ENCODE measurements at regions not wholly inside any gene's neighbourhood (a gene's known extent, or its start where the extent isn't known, plus 50 kb on each side); places are given as distances from the start of the nearest gene placed in this dataset.

DNA sequence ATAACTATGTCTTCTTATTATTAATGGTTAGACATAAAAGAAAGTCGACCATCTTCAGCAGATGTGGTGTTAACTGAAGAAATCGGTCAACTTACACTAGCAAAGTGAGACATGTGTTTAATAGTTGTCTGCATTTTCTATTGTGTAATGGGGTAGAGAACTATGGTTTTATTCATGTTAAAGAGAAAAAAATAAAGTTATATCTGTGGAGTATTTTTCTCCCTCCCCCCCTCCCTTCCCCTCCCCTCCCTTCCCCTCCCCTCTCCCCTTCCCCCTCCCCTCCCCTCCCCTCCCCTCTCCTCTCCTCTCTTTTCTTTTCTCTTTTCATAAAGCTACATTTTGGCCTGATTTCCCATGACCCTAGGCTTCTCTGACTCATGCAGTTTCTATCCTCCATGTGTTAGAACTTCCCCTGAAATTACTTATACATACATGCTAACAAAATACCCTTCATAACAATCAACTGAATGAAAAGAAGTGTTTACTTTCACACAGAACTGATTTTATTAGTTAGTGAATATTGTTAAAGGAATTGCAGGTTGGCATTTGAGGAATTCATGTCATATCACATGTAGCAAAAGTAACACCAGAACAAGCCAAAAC, 1431.0 kb upstream of the ATXN8OS start:
- Histone ChIP-seq H3K79me2 (ENCODE audit: control insufficient read depth in 1 of 2, insufficient read depth in 2 of 2, low read length in 2 of 2) (no peaks in the 10 kb centered on the region), H2BK20ac (ENCODE audit: low read length) (no peak overlapping the region), H3K9me3 (ENCODE audit: insufficient read depth in 2 of 2, low read depth in 1 of 2, low read length in 1 of 2) (no peaks in the 10 kb centered on the region), H2BK12ac (ENCODE audit: low read depth, low read length) (no peak overlapping the region), H4K8ac (ENCODE audit: extremely low read depth, insufficient read depth, low read length) (no peak overlapping the region), H2BK15ac (ENCODE audit: low read length) (no peak overlapping the region), H3K4me1 (replicated peaks in 1 of 4; ENCODE audit: control insufficient read depth in 3 of 4, insufficient read depth in 4 of 4, low read length in 3 of 4) (peaks cover 0 to 5% (median 0%) of the 10 kb centered on the region in 4 experiments; a peak in 1 of 7 replicates), H4K91ac (replicated peaks; ENCODE audit: insufficient read length, low read length) (no peak overlapping the region), H2BK120ac (replicated peaks; ENCODE audit: low read depth, low read length) (no peak overlapping the region), H2AFZ (ENCODE audit: low read length) (no peak overlapping the region), H2BK5ac (ENCODE audit: low read depth, low read length) (no peak overlapping the region), H3K4me3 (ENCODE audit: extremely low read depth in 1 of 4, insufficient read depth in 2 of 4, low read depth in 3 of 4, low read length in 4 of 4) (no peak overlapping the region), H4K20me1 (replicated peaks in 1 of 2; ENCODE audit: control insufficient read depth in 1 of 2, insufficient read depth in 2 of 2, low read length in 2 of 2) (no peaks in the 10 kb centered on the region), H3K23me2 (ENCODE audit: low read depth, low read length) (no peaks in the 10 kb centered on the region; the same call in 1 of the 2 replicates), H3K23ac (ENCODE audit: insufficient read length) (no peak overlapping the region), H3K36me3 (ENCODE audit: control insufficient read depth in 2 of 4, insufficient read depth in 4 of 4, low read length in 3 of 4) (no peaks in the 10 kb centered on the region), H2AK5ac (ENCODE audit: low read depth, low read length) (no peak overlapping the region), H3K18ac (ENCODE audit: extremely low read depth, low read length) (no peak overlapping the region), H3K79me1 (ENCODE audit: low read depth, low read length) (no peaks in the 10 kb centered on the region), H3K14ac (ENCODE audit: insufficient read length) (no peak overlapping the region), H4K5ac (ENCODE audit: insufficient read length, low read depth, low read length) (no peak overlapping the region), H3K27ac (ENCODE audit: low read depth, low read length) (no peak overlapping the region), H3K4me2 (ENCODE audit: insufficient read depth in 1 of 2, low read depth in 2 of 2, low read length in 2 of 2) (no peak overlapping the region), H3K27me3 (replicated peaks in 1 of 4; ENCODE audit: control insufficient read depth in 3 of 4, extremely low read depth in 1 of 4, insufficient read depth in 3 of 4, low read length in 3 of 4) (no peaks in the 10 kb centered on the region), H3K9ac (replicated peaks in 1 of 4; ENCODE audit: extremely low read depth in 1 of 4, low read depth in 3 of 4, low read length in 3 of 4) (no peak overlapping the region), H3K4ac (replicated peaks; ENCODE audit: insufficient read length, low read depth, low read length) (no peak overlapping the region), H3K56ac (replicated peaks; ENCODE audit: insufficient read length, low read depth, low read length) (no peak overlapping the region)
- POLR2A ChIA-PET (ENCODE audit: partially characterized antibody): no interaction called here
- no peak for FAIRE-seq
- CTCF ChIA-PET (ENCODE audit: partially characterized antibody): interaction anchor here (0.6 kb wide), 1 partner anchor 150 kb away, joined by 3 read pairs; no protein-coding TSS in a partner anchor
- no peak for DNase-seq (ENCODE audit: low read depth in 1 of 2, low spot score in 2 of 2)
- 93% methylated on average over 2 of the region's 2 CpGs; no CpG with 5 or more reads in 1 of the 2 experiments for WGBS, 2 experiments (ENCODE audit: extremely low coverage in 1 of 2, insufficient coverage in 1 of 2, insufficient read length in 1 of 2, insufficient replicate concordance in 2 of 2, low coverage in 1 of 2, low lambda C conversion rate in 2 of 2, missing lambda C conversion rate in 1 of 2)
- TF ChIP-seq KDM5A (IDR thresholded peaks at IDR 0.05; ENCODE audit: low read length): no peak
- TF ChIP-seq POU5F1 (IDR thresholded peaks at IDR 0.05; ENCODE audit: low read depth, low read length): no peak
- no peak for TF ChIP-seq YY1 (IDR thresholded peaks at IDR 0.05; ENCODE audit: low read depth, low read length)
- no peak for TF ChIP-seq CBX5 (IDR thresholded peaks at IDR 0.05; ENCODE audit: low read depth, low read length)
- TF ChIP-seq CTBP2 (IDR thresholded peaks at IDR 0.05; ENCODE audit: borderline replicate concordance, insufficient read depth, insufficient read length, low read length): no peak
- TF ChIP-seq BACH1 (IDR thresholded peaks at IDR 0.05; ENCODE audit: low read length): no peak
- no peak for TF ChIP-seq ASH2L (IDR thresholded peaks at IDR 0.05; ENCODE audit: low read length)
- no peak for TF ChIP-seq RBBP5 (IDR thresholded peaks at IDR 0.05; ENCODE audit: borderline replicate concordance, low read depth, low read length)
- no peak for TF ChIP-seq KDM1A (IDR thresholded peaks at IDR 0.05; ENCODE audit: borderline replicate concordance, low read length)
- TF ChIP-seq FOSL1 (IDR thresholded peaks at IDR 0.05; ENCODE audit: insufficient read depth, low read depth, low read length): no peak
- no peak for TF ChIP-seq POLR2A (IDR thresholded peaks at IDR 0.05; ENCODE audit: control extremely low read depth in 1 of 2, low read depth in 2 of 2, low read length in 2 of 2)
- TF ChIP-seq RAD21 (IDR thresholded peaks at IDR 0.05 in 1 of 2, conservative IDR thresholded peaks at IDR 0.05 in 1 of 2; ENCODE audit: low read depth in 2 of 2, low read length in 2 of 2): no peak
- no peak for TF ChIP-seq CREB1 (IDR thresholded peaks at IDR 0.05)
- no peak for TF ChIP-seq RXRA (IDR thresholded peaks at IDR 0.05; ENCODE audit: insufficient read depth, low read depth, low read length)
- TF ChIP-seq CBX8 (IDR thresholded peaks at IDR 0.05; ENCODE audit: borderline replicate concordance, low read depth, low read length): no peak

Measured in H1 (cell line).